NCI-H187 treated with DMSO at 0.1 percent for 48 hours (cell line): ENCODE measurements at regions not wholly inside any gene's neighbourhood (a gene's known extent, or its start where the extent isn't known, plus 50 kb on each side); places are given as distances from the start of the nearest gene placed in this dataset.

Source experiments
- DNase-seq: peaks from one replicate; lab custom pipeline; 2025; lab: John Stamatoyannopoulos, UW

DNA sequence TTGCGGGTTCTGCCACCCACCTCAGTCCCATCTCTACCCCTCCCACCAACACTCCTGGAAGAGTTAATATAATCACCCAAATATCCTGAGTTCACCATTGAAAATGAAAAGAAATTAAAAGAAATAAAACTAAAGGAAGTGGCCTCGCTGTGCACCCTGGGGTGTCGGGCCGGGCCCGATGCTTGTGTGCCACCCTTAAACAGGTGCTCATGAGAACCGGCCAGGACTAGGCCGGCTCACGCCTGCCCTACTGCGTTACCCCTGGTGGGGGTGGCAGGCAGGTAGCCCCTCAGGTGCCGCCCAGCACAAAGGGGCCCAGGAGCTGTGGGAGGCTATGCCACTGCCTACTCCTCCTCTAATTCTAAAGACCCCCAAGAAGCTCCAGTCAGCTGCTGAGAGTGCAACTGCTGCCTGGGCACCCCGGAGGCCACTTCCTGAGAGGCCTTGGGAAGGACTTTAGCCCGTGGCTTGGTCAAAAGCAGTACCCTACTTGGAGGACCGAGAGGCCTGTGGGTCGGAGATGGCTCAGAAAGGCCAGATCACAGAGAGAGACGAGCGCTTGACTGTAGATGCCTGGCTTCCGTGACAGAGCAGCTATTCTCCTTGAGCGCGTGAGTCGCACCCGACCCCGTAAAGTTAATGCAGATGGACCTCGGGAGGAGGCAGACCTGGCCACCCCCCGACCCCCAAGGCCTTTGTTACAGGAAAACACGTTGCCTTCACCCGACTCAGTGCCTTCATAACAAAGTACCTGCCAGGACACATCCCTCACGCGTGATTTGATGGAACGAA lies 51.0 kb upstream of the PPP2R2D start:
- no peak for DNase-seq

DNA sequence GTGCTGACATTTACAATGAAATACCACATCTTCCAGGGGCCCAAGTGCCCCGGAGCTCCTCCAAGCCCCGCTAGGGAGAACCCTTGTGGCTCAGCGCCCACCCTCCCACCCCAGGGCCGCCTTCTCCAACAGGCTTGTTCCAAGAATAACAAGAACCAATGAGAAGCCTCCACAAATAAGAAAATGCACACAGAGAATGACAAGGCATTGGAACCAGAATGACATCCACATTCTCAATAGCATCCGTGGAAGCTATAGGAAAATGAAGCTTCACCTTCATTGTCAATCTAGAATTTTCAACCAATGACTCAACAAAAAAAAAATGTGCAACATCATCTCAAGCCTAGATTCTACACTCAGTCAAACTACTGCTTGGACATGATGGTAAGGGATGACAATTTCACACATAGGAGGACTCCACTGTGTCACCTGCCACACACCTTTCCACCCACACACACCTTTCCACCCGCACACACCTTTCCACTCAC lies 50.4 kb upstream of the PPP2R2D start:
- no peak for DNase-seq
